Panc1 (cell line): ENCODE measurements at regions not wholly inside any gene's neighbourhood (a gene's known extent, or its start where the extent isn't known, plus 50 kb on each side); places are given as distances from the start of the nearest gene placed in this dataset.

Experiments
- ATAC-seq: fragments of 200-7000 bp; cut with Tn5 transposase; 2 replicates; pipeline ENCODE4 v1.9.1; 2020; ENCODE audit warnings: mild to moderate bottlenecking, moderate library complexity
- BruUV-seq: library from RNA; stranded (reverse); fragments of 400-500 nt; replicated peaks from 2 replicates; lab custom pipeline; 2021; lab: Mats Ljungman, UMichigan
- CTCF ChIA-PET: fragments of 300-600 bp; sonication (Branson Sonifier 250); formaldehyde crosslinking; loops from one replicate; lab custom pipeline; 2022; ENCODE audit warnings: antibody characterized with exemption; lab: Charles Lee
- POLR2A ChIA-PET: fragments of 300-600 bp; sonication (Branson Sonifier 250); formaldehyde crosslinking; loops from one replicate; lab custom pipeline; 2022; ENCODE audit warnings: antibody characterized with exemption; lab: Charles Lee
- DNase-seq: peaks from one replicate; pipeline ENCODE4 v3.0.0-alpha.2; 2010; ENCODE audit warnings: low read depth, low spot score
- H3K27ac ChIP-seq: 2 replicates; pipeline ENCODE4 v1.5.1; 2011; ENCODE audit warnings: mild to moderate bottlenecking, low read length, inconsistent platforms
- H3K27me3 ChIP-seq: fragments of 200-500 bp; sonication (Bioruptor generic); 2 replicates; pipeline ENCODE4 v1.6.0; 2014; ENCODE audit warnings: low read length, inconsistent platforms; ENCODE audit not compliant: control insufficient read depth, insufficient read depth
- H3K36me3 ChIP-seq: fragments of 200-500 bp; sonication (Bioruptor generic); 2 replicates; pipeline ENCODE4 v1.5.1; 2014; ENCODE audit warnings: inconsistent platforms, mild to moderate bottlenecking, low read length, moderate library complexity; ENCODE audit not compliant: control insufficient read depth, insufficient read depth
- H3K4me1 ChIP-seq: 2 replicates; pipeline ENCODE4 v1.5.1; 2011; ENCODE audit warnings: inconsistent platforms, mild to moderate bottlenecking, low read length, moderate library complexity; ENCODE audit not compliant: control insufficient read depth, insufficient read depth
- H3K4me3 ChIP-seq, 2 experiments: 2 replicates each; pipeline ENCODE4 v1.5.1; 2011 to 2012; ENCODE audit warnings: low read depth in 2 of 2, low read length in 2 of 2, mild to moderate bottlenecking in 2 of 2, inconsistent platforms in 1 of 2, moderate library complexity in 1 of 2
- H3K9me3 ChIP-seq: fragments of 200-500 bp; sonication (Bioruptor generic); 2 replicates; pipeline ENCODE4 v1.5.1; 2014; ENCODE audit warnings: low read depth, mild to moderate bottlenecking, inconsistent platforms, low read length, moderate library complexity; ENCODE audit not compliant: control insufficient read depth, insufficient read depth
- CTCF ChIP-seq: fragments of 450-650 bp; IDR thresholded peaks from 2 replicates; pipeline ENCODE4 v1.5.1; 2017; ENCODE audit warnings: mild to moderate bottlenecking
- POLR2AphosphoS5 ChIP-seq: IDR thresholded peaks from 2 replicates; pipeline ENCODE4 v1.6.1; 2012; ENCODE audit warnings: mild to moderate bottlenecking, low read depth, low read length, moderate library complexity
- REST ChIP-seq, 2 experiments: IDR thresholded peaks; 2 replicates each; pipeline ENCODE4 v1.6.1; 2011 to 2012; ENCODE audit warnings: low read depth in 2 of 2, control low read depth in 1 of 2, low read length in 1 of 2, mild to moderate bottlenecking in 1 of 2, moderate library complexity in 1 of 2; ENCODE audit not compliant: insufficient read depth in 1 of 2
- SIN3A ChIP-seq: IDR thresholded peaks from 2 replicates; pipeline ENCODE4 v1.6.1; 2012; ENCODE audit warnings: low read depth, mild to moderate bottlenecking, low read length, moderate library complexity, borderline replicate concordance; ENCODE audit not compliant: insufficient read depth
- TCF7L2 ChIP-seq: IDR thresholded peaks from 2 replicates; pipeline ENCODE4 v1.6.1; 2011; ENCODE audit warnings: mild to moderate bottlenecking, low read depth, low read length, inconsistent platforms
- in situ Hi-C: cut with HindIII; loops from 2 replicates; pipeline ENCODE4 v1.10.0; 2016; ENCODE audit warnings: low sequenced_read_pairs, low pct_unique_long_range_greater_than_20kb
- intact Hi-C: fragments of 100-400 bp; cut with micrococcal nuclease; formaldehyde crosslinking; loops from one replicate; pipeline ENCODE4 v1.10.0; 2022; ENCODE audit not compliant: unreplicated experiment

- Histone ChIP-seq H3K27me3 (no peaks in the 10 kb centered on the region), H3K4me1 (no peaks in the 10 kb centered on the region), H3K27ac (no peak overlapping the region), H3K4me3 (no peak overlapping the region), H3K36me3 (no peaks in the 10 kb centered on the region), H3K9me3 (no peaks in the 10 kb centered on the region)
- ChIA-PET CTCF (no interaction called here), POLR2A (no interaction called here)
- no TSS peak for BruUV-seq
- intact Hi-C loops (no loop called here), in situ Hi-C loops (no loop called here)
- TF ChIP-seq REST (IDR thresholded peaks at IDR 0.05; ENCODE audit: insufficient read depth in 1 of 2, low read depth in 2 of 2, low read length in 1 of 2) (no peak), TCF7L2 (no peak), CTCF (no peak), POLR2AphosphoS5 (no peak), SIN3A (no peak)
- DNase-seq = no peak
- ATAC-seq = no peak
These were observed 255.8 kb downstream of the MFSD1 start for GRCh38 chr3:159057621-159058020.

GRCh38 chr3:159058859-159059258 is 257.0 kb downstream of the MFSD1 start:
- TF ChIP-seq TCF7L2 (no peak), SIN3A (no peak), CTCF (no peak), POLR2AphosphoS5 (no peak), REST (IDR thresholded peaks at IDR 0.05; ENCODE audit: insufficient read depth in 1 of 2, low read depth in 2 of 2, low read length in 1 of 2) (no peak)
- no peak for DNase-seq
- BruUV-seq = no TSS peak
- ChIA-PET CTCF (no interaction called here), POLR2A (no interaction called here)
- no peak overlapping the region for H3K27ac ChIP-seq
- H3K4me3 ChIP-seq = no peak overlapping the region
- no peaks in the 10 kb centered on the region for H3K4me1 ChIP-seq
- H3K9me3 ChIP-seq = no peaks in the 10 kb centered on the region
- H3K27me3 ChIP-seq = no peaks in the 10 kb centered on the region
- in situ Hi-C loops (no loop called here), intact Hi-C loops (no loop called here)
- no peak for ATAC-seq
- no peaks in the 10 kb centered on the region for H3K36me3 ChIP-seq
